H1 (cell line): ENCODE measurements at regions not wholly inside any gene's neighbourhood (a gene's known extent, or its start where the extent isn't known, plus 50 kb on each side); places are given as distances from the start of the nearest gene placed in this dataset.

Experiments used
- CTCF ChIA-PET: fragments of 300-600 bp; sonication (Branson Sonifier 250); formaldehyde crosslinking; loops from one replicate; lab custom pipeline; 2021; ENCODE audit not compliant: partially characterized antibody; lab: Charles Lee
- POLR2A ChIA-PET: fragments of 300-600 bp; sonication (Branson Sonifier 250); formaldehyde crosslinking; loops from one replicate; lab custom pipeline; 2021; ENCODE audit warnings: inconsistent platforms; ENCODE audit not compliant: partially characterized antibody; lab: Charles Lee
- DNase-seq, 2 experiments: peaks; one replicate each; pipeline versions ENCODE4 v3.0.0 to v3.0.0-alpha.2; 2010 to 2022; ENCODE audit warnings: low spot score in 2 of 2, low read depth in 1 of 2, mixed read lengths in 1 of 2
- FAIRE-seq: peaks from 2 replicates; lab custom pipeline; 2011; peaks lifted over from hg19 to GRCh38; lab: Jason Lieb, UNC
- H2AFZ ChIP-seq: 2 replicates; pipeline ENCODE4 v1.8.1; 2012; ENCODE audit warnings: low read length, inconsistent platforms
- H2AK5ac ChIP-seq: 2 replicates; pipeline ENCODE4 v1.6.1; 2013; ENCODE audit warnings: low read depth, low read length
- H2BK120ac ChIP-seq: replicated peaks from 2 replicates; pipeline ENCODE3; 2013; ENCODE audit warnings: low read depth, low read length, inconsistent platforms
- H2BK12ac ChIP-seq: 2 replicates; pipeline ENCODE4 v1.6.1; 2013; ENCODE audit warnings: low read depth, low read length
- H2BK15ac ChIP-seq: 2 replicates; pipeline ENCODE4 v1.6.1; 2013; ENCODE audit warnings: low read length
- H2BK20ac ChIP-seq: 2 replicates; pipeline ENCODE4 v1.6.1; 2013; ENCODE audit warnings: low read length
- H2BK5ac ChIP-seq: 2 replicates; pipeline ENCODE4 v1.6.1; 2013; ENCODE audit warnings: low read depth, low read length
- H3K14ac ChIP-seq: 2 replicates; pipeline ENCODE4 v1.6.1; 2013; ENCODE audit warnings: inconsistent platforms; ENCODE audit not compliant: insufficient read length
- H3K18ac ChIP-seq: 2 replicates; pipeline ENCODE4 v1.6.1; 2013; ENCODE audit warnings: low read length; ENCODE audit errors: extremely low read depth
- H3K23ac ChIP-seq: 2 replicates; pipeline ENCODE4 v1.6.1; 2013; ENCODE audit warnings: inconsistent platforms; ENCODE audit not compliant: insufficient read length
- H3K23me2 ChIP-seq: 2 replicates; pipeline ENCODE4 v1.6.1; 2013; ENCODE audit warnings: low read depth, low read length
- H3K27ac ChIP-seq: 2 replicates; pipeline ENCODE4 v1.6.1; 2011; ENCODE audit warnings: low read depth, low read length, inconsistent platforms
- H3K27me3 ChIP-seq, 4 experiments: replicated peaks in 1 of 4; 1 replicate in 1 of 4; 2 replicates in 3 of 4; pipeline versions ENCODE4 v1.6.1 to v1.8.1; 2011 to 2013; ENCODE audit warnings: low read length in 3 of 4, mild to moderate bottlenecking in 3 of 4, inconsistent platforms in 2 of 4, mixed read lengths in 2 of 4, moderate library complexity in 1 of 4; ENCODE audit not compliant: control insufficient read depth in 3 of 4, insufficient read depth in 3 of 4; ENCODE audit errors: extremely low read depth in 1 of 4
- H3K36me3 ChIP-seq, 4 experiments: 2 replicates each; pipeline versions ENCODE4 v1.6.1 to v1.8.1; 2011 to 2013; ENCODE audit warnings: mild to moderate bottlenecking in 4 of 4, low read length in 3 of 4, moderate library complexity in 2 of 4, control low read depth in 1 of 4, inconsistent platforms in 1 of 4; ENCODE audit not compliant: insufficient read depth in 4 of 4, control insufficient read depth in 2 of 4
- H3K4ac ChIP-seq: replicated peaks from 2 replicates; pipeline ENCODE3; 2013; ENCODE audit warnings: low read length, low read depth, mixed read lengths, inconsistent platforms; ENCODE audit not compliant: insufficient read length
- H3K4me1 ChIP-seq, 4 experiments: replicated peaks in 1 of 4; 1 replicate in 1 of 4; 2 replicates in 3 of 4; pipeline versions ENCODE4 v1.6.1 to v1.8.1; 2011 to 2013; ENCODE audit warnings: low read length in 3 of 4, inconsistent platforms in 2 of 4, mixed read lengths in 1 of 4; ENCODE audit not compliant: insufficient read depth in 4 of 4, control insufficient read depth in 3 of 4
- H3K4me2 ChIP-seq, 2 experiments: 2 replicates each; pipeline versions ENCODE4 v1.6.1 to v1.8.1; 2011 to 2013; ENCODE audit warnings: low read depth in 2 of 2, low read length in 2 of 2, control low read depth in 1 of 2, inconsistent platforms in 1 of 2, mild to moderate bottlenecking in 1 of 2; ENCODE audit not compliant: insufficient read depth in 1 of 2
- H3K4me3 ChIP-seq, 4 experiments: fragments of 200-600, 300-600 bp in 1 of 4; sonication (generic), shearing (Covaris generic), sonication (Bioruptor Twin) in 1 of 4; 2 replicates each; pipeline versions ENCODE4 v1.5.1 to v1.8.1; 2011 to 2016; ENCODE audit warnings: low read length in 4 of 4, low read depth in 3 of 4, control low read depth in 2 of 4, inconsistent platforms in 2 of 4, mild to moderate bottlenecking in 2 of 4, mixed read lengths in 1 of 4, moderate library complexity in 1 of 4; ENCODE audit not compliant: insufficient read depth in 2 of 4; ENCODE audit errors: extremely low read depth in 1 of 4
- H3K56ac ChIP-seq: replicated peaks from 2 replicates; pipeline ENCODE3; 2013; ENCODE audit warnings: low read depth, mild to moderate bottlenecking, mixed read lengths, low read length, inconsistent platforms; ENCODE audit not compliant: insufficient read length
- H3K79me1 ChIP-seq: 2 replicates; pipeline ENCODE4 v1.6.1; 2013; ENCODE audit warnings: low read depth, low read length, control low read depth
- H3K79me2 ChIP-seq, 2 experiments: 2 replicates each; pipeline versions ENCODE4 v1.6.1 to v1.8.1; 2012 to 2013; ENCODE audit warnings: low read length in 2 of 2, mild to moderate bottlenecking in 2 of 2, inconsistent platforms in 1 of 2; ENCODE audit not compliant: insufficient read depth in 2 of 2, control insufficient read depth in 1 of 2
- H3K9ac ChIP-seq, 4 experiments: replicated peaks in 1 of 4; 1 replicate in 1 of 4; 2 replicates in 3 of 4; pipeline versions ENCODE4 v1.6.1 to v1.8.1; 2011 to 2013; ENCODE audit warnings: low read depth in 3 of 4, low read length in 3 of 4, control low read depth in 2 of 4, mild to moderate bottlenecking in 2 of 4, moderate library complexity in 2 of 4, inconsistent platforms in 1 of 4; ENCODE audit errors: extremely low read depth in 1 of 4
- H3K9me3 ChIP-seq, 2 experiments: 2 replicates each; pipeline versions ENCODE4 v1.6.1 to v1.8.1; 2012 to 2013; ENCODE audit warnings: mild to moderate bottlenecking in 2 of 2, moderate library complexity in 2 of 2, control low read depth in 1 of 2, inconsistent platforms in 1 of 2, low read depth in 1 of 2, low read length in 1 of 2, mixed read lengths in 1 of 2; ENCODE audit not compliant: insufficient read depth in 2 of 2
- H4K20me1 ChIP-seq, 2 experiments: replicated peaks in 1 of 2; 2 replicates each; pipeline versions ENCODE3 to v1.8.1; 2011 to 2013; ENCODE audit warnings: inconsistent platforms in 2 of 2, low read length in 2 of 2, mild to moderate bottlenecking in 1 of 2; ENCODE audit not compliant: insufficient read depth in 2 of 2, control insufficient read depth in 1 of 2
- H4K5ac ChIP-seq: 2 replicates; pipeline ENCODE4 v1.6.1; 2013; ENCODE audit warnings: low read length, low read depth, mixed read lengths, inconsistent platforms; ENCODE audit not compliant: insufficient read length
- H4K8ac ChIP-seq: 2 replicates; pipeline ENCODE4 v1.8.0; 2013; ENCODE audit warnings: mild to moderate bottlenecking, moderate library complexity, low read length, inconsistent platforms; ENCODE audit not compliant: insufficient read depth; ENCODE audit errors: extremely low read depth
- H4K91ac ChIP-seq: replicated peaks from 2 replicates; pipeline ENCODE3; 2013; ENCODE audit warnings: low read length, mixed read lengths, inconsistent platforms; ENCODE audit not compliant: insufficient read length
- KDM4A ChIP-seq: IDR thresholded peaks from one replicate; pipeline ENCODE4 v1.7.1; 2012; ENCODE audit warnings: low read depth, mild to moderate bottlenecking, moderate library complexity, low read length, inconsistent platforms; ENCODE audit not compliant: severe bottlenecking
- KDM5A ChIP-seq: fragments of 200-600 bp; IDR thresholded peaks from 2 replicates; pipeline ENCODE4 v1.7.1; 2012; ENCODE audit warnings: mild to moderate bottlenecking, low read length, inconsistent platforms, mixed read lengths
- WGBS, 2 experiments: shearing (Covaris generic) in 1 of 2; methylation state at CpG; one replicate each; pipeline versions ENCODE4 v1.1.6 to v1.1.7; 2013 to 2015; ENCODE audit warnings: low lambda C conversion rate in 2 of 2, mixed read lengths in 2 of 2, inconsistent platforms in 1 of 2, low coverage in 1 of 2, missing lambda C conversion rate in 1 of 2; ENCODE audit not compliant: insufficient replicate concordance in 2 of 2, insufficient coverage in 1 of 2, insufficient read length in 1 of 2; ENCODE audit errors: extremely low coverage in 1 of 2, missing lambda C conversion rate in 1 of 2; 5-methylcytosine and 5-hydroxymethylcytosine counted together

DNA sequence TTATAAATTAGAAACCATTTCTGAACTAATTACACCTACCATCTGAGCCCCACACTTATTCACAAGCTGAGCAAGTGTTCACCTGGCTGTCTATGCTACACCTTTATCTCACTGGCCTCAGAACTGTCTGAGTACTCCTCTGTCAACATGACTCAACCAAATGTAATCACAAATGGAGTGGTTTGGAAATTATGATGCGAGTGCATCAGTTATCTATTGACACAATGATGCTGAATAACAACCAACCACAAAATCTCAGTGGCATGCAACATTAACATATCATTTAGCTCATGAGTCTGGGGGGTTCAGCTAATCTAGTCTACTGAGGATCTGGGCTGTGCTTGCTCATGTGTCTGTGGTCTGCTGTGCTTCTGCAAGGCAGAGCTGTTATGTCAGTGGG, 184.2 kb upstream of the NXPH2 start:
- Histone ChIP-seq H3K4ac (no peak overlapping the region), H4K8ac (no peak overlapping the region), H3K79me1 (no peaks in the 10 kb centered on the region), H3K23ac (no peak overlapping the region), H3K56ac (no peak overlapping the region), H2BK12ac (no peak overlapping the region), H3K9ac (no peak overlapping the region), H2BK120ac (no peak overlapping the region), H2BK5ac (no peak overlapping the region), H3K4me1 (no peaks in the 10 kb centered on the region; a peak in 1 of 7 replicates), H3K36me3 (no peaks in the 10 kb centered on the region), H4K91ac (no peak overlapping the region), H2BK20ac (no peak overlapping the region), H3K14ac (no peak overlapping the region), H2AFZ (0 out of 2 replicates have a peak overlapping the region, but pooled peaks have one; percentile 36), H3K23me2 (no peaks in the 10 kb centered on the region), H3K27ac (no peak overlapping the region), H4K5ac (no peak overlapping the region), H3K4me3 (no peak overlapping the region), H3K4me2 (no peak overlapping the region), H4K20me1 (no peaks in the 10 kb centered on the region), H2AK5ac (no peak overlapping the region), H3K18ac (no peak overlapping the region), H3K27me3 (no peaks in the 10 kb centered on the region), H2BK15ac (no peak overlapping the region), H3K79me2 (no peaks in the 10 kb centered on the region), H3K9me3 (no peaks in the 10 kb centered on the region)
- DNase-seq (no peak), FAIRE-seq (no peak)
- TF ChIP-seq KDM4A (no peak), KDM5A (no peak)
- ChIA-PET POLR2A (no interaction called here), CTCF (no interaction called here)
- whole genome bisulfite sequencing, 2 experiments, result 95% methylated on average over 1 of the region's 1 CpG; no CpG with 5 or more reads in 1 of the 2 experiments
